IMR-90 (cell line): ENCODE measurements at regions not wholly inside any gene's neighbourhood (a gene's known extent, or its start where the extent isn't known, plus 50 kb on each side); places are given as distances from the start of the nearest gene placed in this dataset.

Source experiments
- ATAC-seq: fragments of 200-7000 bp; cut with Tn5 transposase; 2 replicates; pipeline ENCODE4 v1.9.1; 2020; ENCODE audit warnings: low read depth, mild to moderate bottlenecking, moderate library complexity
- BruUV-seq: library from RNA; stranded (reverse); fragments of 400-500 nt; replicated peaks from 2 replicates; lab custom pipeline; 2021; lab: Mats Ljungman, UMichigan
- CTCF ChIA-PET: fragments of 300-600 bp; formaldehyde crosslinking; extraction: SDS; loops from one replicate; lab custom pipeline; 2021; ENCODE audit warnings: antibody characterized with exemption; lab: Yijun Ruan, JAX
- POLR2A ChIA-PET: fragments of 300-600 bp; sonication (Branson Sonifier 250); formaldehyde crosslinking; loops from one replicate; lab custom pipeline; 2022; ENCODE audit warnings: antibody characterized with exemption; ENCODE audit not compliant: unreplicated experiment; lab: Charles Lee
- DNase-seq: peaks from one replicate; pipeline ENCODE4 v3.0.0; 2013
- H2AFZ ChIP-seq: replicated peaks from 2 replicates; pipeline ENCODE3; 2013; ENCODE audit warnings: low read length, mild to moderate bottlenecking; ENCODE audit not compliant: poor library complexity
- H2AK5ac ChIP-seq: 2 replicates; pipeline ENCODE4 v1.6.1; 2013; ENCODE audit warnings: low read depth, low read length, inconsistent platforms
- H2AK9ac ChIP-seq: replicated peaks from 2 replicates; pipeline ENCODE3; 2013; ENCODE audit warnings: mild to moderate bottlenecking, low read depth, low read length, moderate library complexity; ENCODE audit not compliant: poor library complexity
- H2BK120ac ChIP-seq: 2 replicates; pipeline ENCODE4 v1.6.1; 2013; ENCODE audit warnings: low read depth, low read length, inconsistent platforms
- H2BK15ac ChIP-seq: 3 replicates; pipeline ENCODE4 v1.6.1; 2013; ENCODE audit warnings: low read depth, low read length, inconsistent platforms
- H2BK20ac ChIP-seq: 2 replicates; pipeline ENCODE4 v1.6.1; 2013; ENCODE audit warnings: low read depth, mild to moderate bottlenecking, inconsistent platforms, low read length, moderate library complexity
- H2BK5ac ChIP-seq: 2 replicates; pipeline ENCODE4 v1.6.1; 2013; ENCODE audit warnings: mild to moderate bottlenecking, low read depth, low read length, inconsistent platforms; ENCODE audit not compliant: poor library complexity, severe bottlenecking
- H3K14ac ChIP-seq: replicated peaks from 2 replicates; pipeline ENCODE4 v1.6.1; 2013; ENCODE audit warnings: low read depth, low read length, inconsistent platforms
- H3K18ac ChIP-seq: 2 replicates; pipeline ENCODE4 v1.6.1; 2013; ENCODE audit warnings: low read depth, low read length, control low read depth
- H3K23ac ChIP-seq: 2 replicates; pipeline ENCODE4 v1.6.1; 2013; ENCODE audit warnings: low read depth, low read length, inconsistent platforms
- H3K27ac ChIP-seq: 2 replicates; pipeline ENCODE4 v1.5.1; 2013; ENCODE audit warnings: mild to moderate bottlenecking, control low read depth, low read length; ENCODE audit not compliant: insufficient read depth
- H3K27me3 ChIP-seq: 2 replicates; pipeline ENCODE4 v1.6.1; 2013; ENCODE audit warnings: low read length; ENCODE audit not compliant: control insufficient read depth, insufficient read depth
- H3K36me3 ChIP-seq: 2 replicates; pipeline ENCODE4 v1.6.1; 2013; ENCODE audit warnings: low read length, mixed read lengths; ENCODE audit not compliant: control insufficient read depth, insufficient read depth
- H3K4ac ChIP-seq: 2 replicates; pipeline ENCODE4 v1.6.1; 2013; ENCODE audit warnings: low read depth, low read length, inconsistent platforms
- H3K4me1 ChIP-seq: 2 replicates; pipeline ENCODE4 v1.6.1; 2013; ENCODE audit warnings: low read length, mixed read lengths; ENCODE audit not compliant: control insufficient read depth, insufficient read depth
- H3K4me2 ChIP-seq: 2 replicates; pipeline ENCODE4 v1.6.1; 2013; ENCODE audit warnings: low read depth, mild to moderate bottlenecking, control low read depth, low read length, moderate library complexity
- H3K4me3 ChIP-seq: 2 replicates; pipeline ENCODE4 v1.5.1; 2013; ENCODE audit warnings: low read depth, mild to moderate bottlenecking, control low read depth, low read length, moderate library complexity; ENCODE audit not compliant: insufficient read depth
- H3K56ac ChIP-seq: 2 replicates; pipeline ENCODE4 v1.6.1; 2013; ENCODE audit warnings: low read length, inconsistent platforms; ENCODE audit not compliant: insufficient read depth; ENCODE audit errors: extremely low read depth
- H3K79me1 ChIP-seq, 2 experiments: 2 replicates each; pipeline ENCODE4 v1.6.1; 2013; ENCODE audit warnings: low read length in 2 of 2, inconsistent platforms in 1 of 2, low read depth in 1 of 2
- H3K9ac ChIP-seq: 2 replicates; pipeline ENCODE4 v1.6.1; 2013; ENCODE audit warnings: low read depth, low read length, control low read depth
- H3K9me1 ChIP-seq: 2 replicates; pipeline ENCODE4 v1.6.1; 2013; ENCODE audit warnings: low read length, inconsistent platforms; ENCODE audit not compliant: insufficient read depth
- H3K9me3 ChIP-seq: 2 replicates; pipeline ENCODE4 v1.6.1; 2013; ENCODE audit warnings: low read length; ENCODE audit not compliant: control insufficient read depth, insufficient read depth
- H4K20me1 ChIP-seq: 2 replicates; pipeline ENCODE4 v1.6.1; 2013; ENCODE audit warnings: low read length, inconsistent platforms; ENCODE audit not compliant: insufficient read depth
- H4K5ac ChIP-seq: 2 replicates; pipeline ENCODE4 v1.6.1; 2013; ENCODE audit warnings: mild to moderate bottlenecking, low read depth, low read length, control low read depth
- H4K8ac ChIP-seq, 2 experiments: 2 replicates each; pipeline ENCODE4 v1.6.1; 2013; ENCODE audit warnings: low read depth in 2 of 2, low read length in 2 of 2, control low read depth in 1 of 2, inconsistent platforms in 1 of 2
- H4K91ac ChIP-seq: 2 replicates; pipeline ENCODE4 v1.6.1; 2013; ENCODE audit warnings: low read depth, low read length, inconsistent platforms; ENCODE audit not compliant: insufficient read depth
- CHD1 ChIP-seq: IDR thresholded peaks from 2 replicates; pipeline ENCODE4 v1.6.1; 2012; ENCODE audit warnings: low read depth, low read length, improper control_type of control experiment
- ELK1 ChIP-seq: fragments of 150-350 bp; IDR thresholded peaks from 2 replicates; pipeline ENCODE4 v1.6.1; 2016; ENCODE audit warnings: low read depth, mild to moderate bottlenecking, low read length, moderate library complexity, borderline replicate concordance
- FOS ChIP-seq: fragments of 150-350 bp; IDR thresholded peaks from 2 replicates; pipeline ENCODE4 v1.6.1; 2016; ENCODE audit warnings: low read depth, low read length
- MAFK ChIP-seq: IDR thresholded peaks from 2 replicates; pipeline ENCODE4 v1.6.1; 2012; ENCODE audit warnings: low read depth, low read length, improper control_type of control experiment
- MAZ ChIP-seq: IDR thresholded peaks from 2 replicates; pipeline ENCODE4 v1.6.1; 2012; ENCODE audit warnings: low read depth, mild to moderate bottlenecking, low read length, improper control_type of control experiment, moderate library complexity, borderline replicate concordance
- MXI1 ChIP-seq: IDR thresholded peaks from 2 replicates; pipeline ENCODE4 v1.6.1; 2012; ENCODE audit warnings: low read depth, mild to moderate bottlenecking, low read length, moderate library complexity, borderline replicate concordance
- NFE2L2 ChIP-seq: fragments of 150-350 bp; IDR thresholded peaks from 2 replicates; pipeline ENCODE4 v1.6.1; 2016; ENCODE audit warnings: low read depth, mild to moderate bottlenecking, low read length
- RCOR1 ChIP-seq: IDR thresholded peaks from 2 replicates; pipeline ENCODE4 v1.6.1; 2012; ENCODE audit warnings: mild to moderate bottlenecking, low read length, improper control_type of control experiment; ENCODE audit not compliant: insufficient replicate concordance
- WGBS, 2 experiments: methylation state at CpG; one replicate each; pipeline versions ENCODE4 v1.1.5 to v1.1.7; 2013; ENCODE audit warnings: missing lambda C conversion rate in 2 of 2; ENCODE audit not compliant: insufficient read length in 1 of 2; ENCODE audit errors: extremely low coverage in 2 of 2; 5-methylcytosine and 5-hydroxymethylcytosine counted together
- dilution Hi-C: fragments of 300-500 bp; cut with HindIII; formaldehyde crosslinking; loops from one replicate; pipeline ENCODE4 v1.14.3; 2018; ENCODE audit warnings: low sequenced_read_pairs; ENCODE audit not compliant: unreplicated experiment
- in situ Hi-C: fragments of 300-500 bp; cut with MboI; formaldehyde crosslinking; loops from 3 replicates; pipeline ENCODE4 v1.14.3; 2019; ENCODE audit warnings: low sequenced_read_pairs, inconsistent platforms, mixed read lengths
- intact Hi-C: fragments of 100-400 bp; cut with micrococcal nuclease; formaldehyde crosslinking; loops from 2 replicates; pipeline ENCODE4 v1.10.0; 2022

- H3K4me2 ChIP-seq, result no peak overlapping the region
- H3K4me1 ChIP-seq, result peaks cover 3% of the 10 kb centered on the region; the same call in 1 of the 2 replicates
- ATAC-seq, result no peak
- H4K91ac ChIP-seq, result no peak overlapping the region
- H3K18ac ChIP-seq, result no peak overlapping the region
- no peak overlapping the region for H3K23ac ChIP-seq
- WGBS, 2 experiments, result no CpG with 5 or more reads among the region's 2 CpGs
- H2BK15ac ChIP-seq, result no peak overlapping the region
- H2AK5ac ChIP-seq, result no peak overlapping the region
- no peak for DNase-seq
- in situ Hi-C loops, result no loop called here
- H3K9me1 ChIP-seq, result no peaks in the 10 kb centered on the region
- no peaks in the 10 kb centered on the region for H3K9me3 ChIP-seq
- no peak overlapping the region for H2BK5ac ChIP-seq
- no peak overlapping the region for H4K5ac ChIP-seq
- no peak overlapping the region for H2BK20ac ChIP-seq
- intact Hi-C loops, result no loop called here
- ChIA-PET CTCF (no interaction called here), POLR2A (no interaction called here)
- H3K79me1 ChIP-seq, result peaks cover 0 to 2% of the 10 kb centered on the region in 2 experiments; a peak in 1 of 4 replicates
- H3K36me3 ChIP-seq, result no peaks in the 10 kb centered on the region
- no peak overlapping the region for H3K9ac ChIP-seq
- H2AK9ac ChIP-seq, result no peak overlapping the region
- H3K4ac ChIP-seq, result no peak overlapping the region
- no peak overlapping the region for H2BK120ac ChIP-seq
- no peak overlapping the region for H3K14ac ChIP-seq
- H2AFZ ChIP-seq, result no peak overlapping the region
- no peak overlapping the region for H3K56ac ChIP-seq
- H3K27me3 ChIP-seq, result no peaks in the 10 kb centered on the region
- no peak overlapping the region for H4K8ac ChIP-seq
- BruUV-seq, result no TSS peak
- TF ChIP-seq NFE2L2 (no peak), MAFK (no peak), MXI1 (no peak), MAZ (no peak), ELK1 (no peak), RCOR1 (no peak), CHD1 (no peak), FOS (no peak)
- dilution Hi-C loops, result no loop called here
- H3K4me3 ChIP-seq, result no peak overlapping the region
- H3K27ac ChIP-seq, result no peak overlapping the region
- no peaks in the 10 kb centered on the region for H4K20me1 ChIP-seq
Measured at GRCh38 chr1:98018074-98018473, 97.2 kb upstream of the DPYD start.
